Liver (tissue), 8 donors: ENCODE measurements at regions not wholly inside any gene's neighbourhood (a gene's known extent, or its start where the extent isn't known, plus 50 kb on each side); places are given as distances from the start of the nearest gene placed in this dataset.

ENCODE experiments used
- DNase-seq: peaks from one replicate; pipeline ENCODE4 v3.0.0-alpha.2; 2017; ENCODE audit warnings: low spot score
- H3K27ac ChIP-seq, 2 donors: one replicate each; pipeline ENCODE4 v1.7.0; 2013; ENCODE audit warnings: inconsistent platforms in 2 of 2, low read length in 2 of 2, control low read depth in 1 of 2, low read depth in 1 of 2, mild to moderate bottlenecking in 1 of 2
- H3K27me3 ChIP-seq, 4 donors: one replicate each; pipeline versions ENCODE4 v1.6.1 to v1.7.0; 2013; ENCODE audit warnings: low read length in 3 of 4, inconsistent platforms in 1 of 4, mild to moderate bottlenecking in 1 of 4, moderate library complexity in 1 of 4; ENCODE audit not compliant: control insufficient read depth in 4 of 4, insufficient read depth in 4 of 4
- H3K36me3 ChIP-seq, 4 donors: one replicate each; pipeline versions ENCODE4 v1.6.1 to v1.7.0; 2013; ENCODE audit warnings: low read length in 3 of 4, mild to moderate bottlenecking in 3 of 4, low read depth in 1 of 4, moderate library complexity in 1 of 4; ENCODE audit not compliant: control insufficient read depth in 4 of 4, insufficient read depth in 3 of 4
- H3K4me1 ChIP-seq, 4 donors: one replicate each; pipeline versions ENCODE4 v1.6.1 to v1.7.0; 2013; ENCODE audit warnings: low read length in 3 of 4, mild to moderate bottlenecking in 3 of 4, moderate library complexity in 1 of 4; ENCODE audit not compliant: control insufficient read depth in 4 of 4, insufficient read depth in 4 of 4
- H3K4me3 ChIP-seq, 3 donors: one replicate each; pipeline versions ENCODE4 v1.6.1 to v1.7.0; 2013; ENCODE audit warnings: low read length in 3 of 3, control low read depth in 1 of 3, low read depth in 1 of 3, mild to moderate bottlenecking in 1 of 3
- H3K9ac ChIP-seq, 2 donors: one replicate each; pipeline ENCODE4 v1.7.0; 2013; ENCODE audit warnings: low read length in 2 of 2, mild to moderate bottlenecking in 2 of 2, moderate library complexity in 2 of 2, control low read depth in 1 of 2, low read depth in 1 of 2
- H3K9me3 ChIP-seq, 4 donors: one replicate each; pipeline versions ENCODE4 v1.6.1 to v1.7.0; 2013; ENCODE audit warnings: low read length in 3 of 4; ENCODE audit not compliant: control insufficient read depth in 4 of 4
- EGR1 ChIP-seq, 2 donors: IDR thresholded peaks; 2 replicates each; pipeline ENCODE4 v1.6.1; 2016 to 2018; ENCODE audit warnings: antibody characterized with exemption in 2 of 2, low read depth in 2 of 2
- FOXA1 ChIP-seq: IDR thresholded peaks from 2 replicates; pipeline ENCODE4 v1.6.1; 2016; ENCODE audit warnings: antibody characterized with exemption
- GABPA ChIP-seq, 2 donors: IDR thresholded peaks in 1 of 2; conservative IDR thresholded peaks in 1 of 2; 2 replicates each; pipeline ENCODE4 v1.6.1; 2016; ENCODE audit warnings: antibody characterized with exemption in 2 of 2, mild to moderate bottlenecking in 1 of 2, moderate library complexity in 1 of 2
- HNF4G ChIP-seq: IDR thresholded peaks from 2 replicates; pipeline ENCODE4 v1.6.1; 2016; ENCODE audit warnings: antibody characterized with exemption
- JUND ChIP-seq, 2 donors: IDR thresholded peaks; 2 replicates each; pipeline ENCODE4 v1.6.1; 2016; ENCODE audit warnings: antibody characterized with exemption in 2 of 2
- NR2F2 ChIP-seq: IDR thresholded peaks from 2 replicates; pipeline ENCODE4 v1.6.1; 2016; ENCODE audit warnings: antibody characterized with exemption
- RAD21 ChIP-seq, 2 donors: IDR thresholded peaks; 2 replicates each; pipeline ENCODE4 v1.6.1; 2016; ENCODE audit warnings: antibody characterized with exemption in 2 of 2, mild to moderate bottlenecking in 2 of 2
- RXRA ChIP-seq, 2 donors: IDR thresholded peaks; 2 replicates each; pipeline ENCODE4 v1.6.1; 2017 to 2018; ENCODE audit warnings: antibody characterized with exemption in 2 of 2, mild to moderate bottlenecking in 1 of 2
- SP1 ChIP-seq: IDR thresholded peaks from 2 replicates; pipeline ENCODE4 v1.6.1; 2018; ENCODE audit warnings: antibody characterized with exemption, mild to moderate bottlenecking
- TAF1 ChIP-seq: conservative IDR thresholded peaks from 2 replicates; pipeline ENCODE4 v1.6.1; 2016; ENCODE audit warnings: antibody characterized with exemption, mild to moderate bottlenecking
- YY1 ChIP-seq: IDR thresholded peaks from 2 replicates; pipeline ENCODE4 v1.6.1; 2016; ENCODE audit warnings: antibody characterized with exemption, mild to moderate bottlenecking
- ZBTB33 ChIP-seq: IDR thresholded peaks from 2 replicates; pipeline ENCODE4 v1.6.1; 2016; ENCODE audit warnings: antibody characterized with exemption
- WGBS: extraction: QIAGEN DNeasy Blood & Tissue Kit; methylation state at CpG from one replicate; pipeline ENCODE4 v1.1.7; 2013; 5-methylcytosine and 5-hydroxymethylcytosine counted together
- TF ChIP-seq, protein P1 (sequence below): IDR thresholded peaks from 2 replicates; pipeline ENCODE4 v1.6.1; 2016; ENCODE audit warnings: antibody characterized with exemption, mild to moderate bottlenecking
- TF ChIP-seq, protein P2 (sequence below): fragments of 150-350 bp; IDR thresholded peaks from 2 replicates; pipeline ENCODE4 v1.5.1; 2017; ENCODE audit warnings: improper control_type of control experiment, low read depth, low read length; ENCODE audit not compliant: missing input control
- TF ChIP-seq, protein P3 (sequence below): IDR thresholded peaks from 2 replicates; pipeline ENCODE4 v1.6.1; 2016; ENCODE audit warnings: antibody characterized with exemption
- donor health status: healthy.
- donor health status: healthy.
- donor health status: healthy.
- donor health status: healthy.
- donor health status: healthy.

DNA sequence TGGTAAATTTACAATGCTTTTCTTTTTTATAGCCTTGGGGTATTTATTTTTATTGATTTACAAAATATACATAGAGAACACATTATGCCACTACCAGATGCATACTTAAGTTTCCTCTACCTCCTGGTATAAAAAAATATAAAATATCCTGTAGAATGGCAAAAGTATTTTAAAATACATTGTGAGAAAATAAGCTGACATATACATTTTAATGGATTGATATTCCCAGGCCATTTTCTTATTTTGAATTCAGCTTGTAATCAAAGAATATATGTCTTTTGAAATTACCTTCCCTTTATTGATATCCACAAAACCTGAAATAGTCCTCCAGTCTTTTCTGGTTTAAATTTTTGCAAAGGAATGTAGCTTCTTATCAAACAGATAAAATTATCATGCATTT, 923.9 kb downstream of the CDH18 start:
- no peak for DNase-seq
- Histone ChIP-seq H3K9ac (no peak overlapping the region), H3K4me1 (no peaks in the 10 kb centered on the region), H3K9me3 (peaks cover 0 to 4% (median 0%) of the 10 kb centered on the region in 4 donors), H3K4me3 (no peak overlapping the region), H3K27me3 (no peaks in the 10 kb centered on the region), H3K27ac (no peak overlapping the region), H3K36me3 (no peaks in the 10 kb centered on the region)
- TF ChIP-seq GABPA (IDR thresholded peaks at IDR 0.05 in 1 of 2, conservative IDR thresholded peaks at IDR 0.05 in 1 of 2) (no peak), ZBTB33 (no peak), NR2F2 (no peak), SP1 (no peak), YY1 (no peak), FOXA1 (no peak), EGR1 (IDR thresholded peaks at IDR 0.05; ENCODE audit: low read depth in 2 of 2) (no peak), RAD21 (IDR thresholded peaks at IDR 0.05) (no peak), HNF4G (no peak), TAF1 (no peak)
- TF ChIP-seq, protein P1, sequence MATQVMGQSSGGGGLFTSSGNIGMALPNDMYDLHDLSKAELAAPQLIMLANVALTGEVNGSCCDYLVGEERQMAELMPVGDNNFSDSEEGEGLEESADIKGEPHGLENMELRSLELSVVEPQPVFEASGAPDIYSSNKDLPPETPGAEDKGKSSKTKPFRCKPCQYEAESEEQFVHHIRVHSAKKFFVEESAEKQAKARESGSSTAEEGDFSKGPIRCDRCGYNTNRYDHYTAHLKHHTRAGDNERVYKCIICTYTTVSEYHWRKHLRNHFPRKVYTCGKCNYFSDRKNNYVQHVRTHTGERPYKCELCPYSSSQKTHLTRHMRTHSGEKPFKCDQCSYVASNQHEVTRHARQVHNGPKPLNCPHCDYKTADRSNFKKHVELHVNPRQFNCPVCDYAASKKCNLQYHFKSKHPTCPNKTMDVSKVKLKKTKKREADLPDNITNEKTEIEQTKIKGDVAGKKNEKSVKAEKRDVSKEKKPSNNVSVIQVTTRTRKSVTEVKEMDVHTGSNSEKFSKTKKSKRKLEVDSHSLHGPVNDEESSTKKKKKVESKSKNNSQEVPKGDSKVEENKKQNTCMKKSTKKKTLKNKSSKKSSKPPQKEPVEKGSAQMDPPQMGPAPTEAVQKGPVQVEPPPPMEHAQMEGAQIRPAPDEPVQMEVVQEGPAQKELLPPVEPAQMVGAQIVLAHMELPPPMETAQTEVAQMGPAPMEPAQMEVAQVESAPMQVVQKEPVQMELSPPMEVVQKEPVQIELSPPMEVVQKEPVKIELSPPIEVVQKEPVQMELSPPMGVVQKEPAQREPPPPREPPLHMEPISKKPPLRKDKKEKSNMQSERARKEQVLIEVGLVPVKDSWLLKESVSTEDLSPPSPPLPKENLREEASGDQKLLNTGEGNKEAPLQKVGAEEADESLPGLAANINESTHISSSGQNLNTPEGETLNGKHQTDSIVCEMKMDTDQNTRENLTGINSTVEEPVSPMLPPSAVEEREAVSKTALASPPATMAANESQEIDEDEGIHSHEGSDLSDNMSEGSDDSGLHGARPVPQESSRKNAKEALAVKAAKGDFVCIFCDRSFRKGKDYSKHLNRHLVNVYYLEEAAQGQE, result no peak
- TF ChIP-seq, protein P2, sequence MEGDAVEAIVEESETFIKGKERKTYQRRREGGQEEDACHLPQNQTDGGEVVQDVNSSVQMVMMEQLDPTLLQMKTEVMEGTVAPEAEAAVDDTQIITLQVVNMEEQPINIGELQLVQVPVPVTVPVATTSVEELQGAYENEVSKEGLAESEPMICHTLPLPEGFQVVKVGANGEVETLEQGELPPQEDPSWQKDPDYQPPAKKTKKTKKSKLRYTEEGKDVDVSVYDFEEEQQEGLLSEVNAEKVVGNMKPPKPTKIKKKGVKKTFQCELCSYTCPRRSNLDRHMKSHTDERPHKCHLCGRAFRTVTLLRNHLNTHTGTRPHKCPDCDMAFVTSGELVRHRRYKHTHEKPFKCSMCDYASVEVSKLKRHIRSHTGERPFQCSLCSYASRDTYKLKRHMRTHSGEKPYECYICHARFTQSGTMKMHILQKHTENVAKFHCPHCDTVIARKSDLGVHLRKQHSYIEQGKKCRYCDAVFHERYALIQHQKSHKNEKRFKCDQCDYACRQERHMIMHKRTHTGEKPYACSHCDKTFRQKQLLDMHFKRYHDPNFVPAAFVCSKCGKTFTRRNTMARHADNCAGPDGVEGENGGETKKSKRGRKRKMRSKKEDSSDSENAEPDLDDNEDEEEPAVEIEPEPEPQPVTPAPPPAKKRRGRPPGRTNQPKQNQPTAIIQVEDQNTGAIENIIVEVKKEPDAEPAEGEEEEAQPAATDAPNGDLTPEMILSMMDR, result no peak

DNA sequence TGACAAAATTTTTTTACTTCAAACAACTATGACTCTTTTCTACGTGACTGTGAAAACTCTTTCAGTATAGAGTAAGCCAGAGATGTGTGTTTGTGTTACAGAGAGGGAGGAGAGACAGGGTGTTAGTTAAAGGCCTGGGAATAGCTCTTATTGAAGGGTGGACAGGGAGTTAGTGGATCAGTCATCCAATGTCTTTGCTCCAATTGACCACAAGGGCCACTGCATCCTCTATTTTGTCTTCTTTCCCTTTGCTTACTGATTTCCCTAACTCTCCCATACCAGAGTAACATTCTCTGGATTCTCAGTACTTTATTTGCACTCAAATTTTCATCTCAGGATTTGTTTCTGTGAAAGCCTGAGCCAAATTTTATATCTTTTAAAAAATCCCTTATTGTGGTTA, 920.3 kb downstream of the CDH18 start:
- TF ChIP-seq, protein P3, sequence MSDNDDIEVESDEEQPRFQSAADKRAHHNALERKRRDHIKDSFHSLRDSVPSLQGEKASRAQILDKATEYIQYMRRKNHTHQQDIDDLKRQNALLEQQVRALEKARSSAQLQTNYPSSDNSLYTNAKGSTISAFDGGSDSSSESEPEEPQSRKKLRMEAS, result no peak
- no peak for TF ChIP-seq RXRA (IDR thresholded peaks at IDR 0.05)
- no peak for TF ChIP-seq NR2F2
- no peak for TF ChIP-seq EGR1 (IDR thresholded peaks at IDR 0.05; ENCODE audit: low read depth in 2 of 2)
- no peak for TF ChIP-seq FOXA1
- TF ChIP-seq, protein P2, result no peak
- no peak for TF ChIP-seq JUND (IDR thresholded peaks at IDR 0.05)
- no peak for TF ChIP-seq HNF4G
- no peak for TF ChIP-seq ZBTB33
- no peak for TF ChIP-seq TAF1
- TF ChIP-seq SP1, result no peak
- TF ChIP-seq YY1, result no peak
- no peaks in the 10 kb centered on the region for H3K9me3 ChIP-seq
- H3K4me1 ChIP-seq, result no peaks in the 10 kb centered on the region
- H3K4me3 ChIP-seq, result no peak overlapping the region
- H3K36me3 ChIP-seq, result no peaks in the 10 kb centered on the region
- no peaks in the 10 kb centered on the region for H3K27me3 ChIP-seq
- DNase-seq, result no peak
- H3K9ac ChIP-seq, result no peak overlapping the region
- WGBS, result 44% methylated on average over 1 of the region's 1 CpG
- H3K27ac ChIP-seq, result no peak overlapping the region
